Keratinocyte (primary cell): ENCODE measurements at regions not wholly inside any gene's neighbourhood (a gene's known extent, or its start where the extent isn't known, plus 50 kb on each side); places are given as distances from the start of the nearest gene placed in this dataset.

Experiments
- DNase-seq: peaks from one replicate; pipeline ENCODE4 v3.0.0-alpha.2; 2011; ENCODE audit warnings: low read depth, missing footprints, low spot score
- FAIRE-seq: peaks from 2 replicates; lab custom pipeline; 2011; peaks lifted over from hg19 to GRCh38; lab: Jason Lieb, UNC
- H2AFZ ChIP-seq: 2 replicates; pipeline ENCODE4 v1.6.0; 2012; ENCODE audit warnings: low read length, control low read depth, inconsistent platforms; ENCODE audit not compliant: control insufficient read depth
- H3K27ac ChIP-seq: 2 replicates; pipeline ENCODE4 v1.5.1; 2011; ENCODE audit warnings: low read length; ENCODE audit not compliant: control insufficient read depth, insufficient read depth
- H3K27me3 ChIP-seq: 3 replicates; pipeline ENCODE4 v1.6.0; 2011; ENCODE audit warnings: low read length; ENCODE audit not compliant: control insufficient read depth, insufficient read depth; ENCODE audit errors: extremely low read depth
- H3K36me3 ChIP-seq, 2 experiments: 2 replicates in 1 of 2; 3 replicates in 1 of 2; pipeline ENCODE4 v1.5.1; 2011; ENCODE audit warnings: low read length in 2 of 2, mild to moderate bottlenecking in 1 of 2; ENCODE audit not compliant: control insufficient read depth in 2 of 2, insufficient read depth in 2 of 2; ENCODE audit errors: extremely low read depth in 1 of 2
- H3K4me1 ChIP-seq: 3 replicates; pipeline ENCODE4 v1.5.1; 2011; ENCODE audit warnings: low read length; ENCODE audit not compliant: control insufficient read depth, insufficient read depth; ENCODE audit errors: extremely low read depth
- H3K4me2 ChIP-seq: 3 replicates; pipeline ENCODE4 v1.6.0; 2011; ENCODE audit warnings: low read depth, low read length; ENCODE audit not compliant: control insufficient read depth, insufficient read depth; ENCODE audit errors: extremely low read depth
- H3K4me3 ChIP-seq, 3 experiments: fragments of 200-600 bp in 1 of 3; sonication (generic) in 1 of 3; 2 replicates in 2 of 3; 3 replicates in 1 of 3; pipeline ENCODE4 v1.5.1; 2011 to 2016; ENCODE audit warnings: low read length in 3 of 3, mild to moderate bottlenecking in 3 of 3, control low read depth in 2 of 3, inconsistent platforms in 1 of 3, low read depth in 1 of 3, mixed read lengths in 1 of 3, mixed run types in 1 of 3, moderate library complexity in 1 of 3; ENCODE audit not compliant: control insufficient read depth in 2 of 3, insufficient read depth in 2 of 3; ENCODE audit errors: extremely low read depth in 1 of 3
- H3K79me2 ChIP-seq: 2 replicates; pipeline ENCODE4 v1.6.0; 2012; ENCODE audit warnings: low read length; ENCODE audit not compliant: control insufficient read depth, insufficient read depth
- H3K9ac ChIP-seq: 3 replicates; pipeline ENCODE4 v1.6.0; 2011; ENCODE audit warnings: low read length; ENCODE audit not compliant: control insufficient read depth, insufficient read depth; ENCODE audit errors: extremely low read depth
- H3K9me1 ChIP-seq: 3 replicates; pipeline ENCODE4 v1.6.0; 2011; ENCODE audit warnings: low read length; ENCODE audit not compliant: control insufficient read depth, insufficient read depth; ENCODE audit errors: extremely low read depth
- H3K9me3 ChIP-seq: 2 replicates; pipeline ENCODE4 v1.5.1; 2012; ENCODE audit warnings: low read depth, low read length; ENCODE audit not compliant: control insufficient read depth
- H4K20me1 ChIP-seq: 3 replicates; pipeline ENCODE4 v1.6.0; 2011; ENCODE audit warnings: low read length; ENCODE audit not compliant: control insufficient read depth, insufficient read depth; ENCODE audit errors: extremely low read depth
- EZH2 ChIP-seq: IDR thresholded peaks from one replicate; pipeline ENCODE4 v1.6.1; 2012; ENCODE audit warnings: inconsistent platforms, mild to moderate bottlenecking, low read length, moderate library complexity
- dilution Hi-C: fragments of 300-500 bp; cut with MboI; formaldehyde crosslinking; loops from one replicate; pipeline ENCODE4 v1.7.0; 2020; ENCODE audit warnings: low sequenced_read_pairs; ENCODE audit not compliant: extremely low pct_ligation_motif_present
- TF ChIP-seq, protein P1 (sequence below), 3 experiments: IDR thresholded peaks in 1 of 3; conservative IDR thresholded peaks in 1 of 3; optimal IDR thresholded peaks in 1 of 3; 2 replicates in 2 of 3; 3 replicates in 1 of 3; pipeline versions ENCODE3 to v1.5.1; 2011; ENCODE audit warnings: low read length in 3 of 3, mild to moderate bottlenecking in 3 of 3, moderate library complexity in 2 of 3, control low read depth in 1 of 3, inconsistent platforms in 1 of 3; ENCODE audit not compliant: insufficient read depth in 2 of 3; ENCODE audit errors: extremely low read depth in 1 of 3

DNA sequence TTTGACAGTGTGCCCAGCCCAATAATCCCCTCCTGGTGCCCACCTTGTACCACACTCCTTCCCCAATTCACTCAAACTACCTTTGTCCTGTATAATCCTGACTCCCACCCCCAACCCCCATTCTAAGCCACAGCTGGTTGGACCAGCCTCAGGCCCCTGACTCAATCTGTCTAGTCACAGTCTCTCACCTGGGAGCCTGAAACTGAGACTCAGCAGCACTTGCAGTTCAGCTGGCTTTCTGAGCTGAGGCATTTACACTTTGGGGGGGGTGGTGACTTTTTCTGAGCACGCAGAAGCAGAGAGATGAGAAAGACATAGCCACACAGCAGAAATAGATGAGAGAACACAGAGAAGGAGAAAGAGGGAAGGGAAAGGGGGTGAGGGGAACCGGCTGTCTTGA lies 247.3 kb downstream of the MAN2A1 start:
- Histone ChIP-seq H2AFZ (no peak overlapping the region), H3K36me3 (no peaks in the 10 kb centered on the region), H3K4me3 (no peak overlapping the region), H3K4me1 (no peaks in the 10 kb centered on the region), H3K27ac (no peak overlapping the region), H4K20me1 (no peaks in the 10 kb centered on the region), H3K9ac (no peak overlapping the region), H3K9me1 (no peaks in the 10 kb centered on the region), H3K27me3 (peaks cover 4% of the 10 kb centered on the region), H3K79me2 (no peaks in the 10 kb centered on the region), H3K9me3 (no peaks in the 10 kb centered on the region), H3K4me2 (no peak overlapping the region)
- FAIRE-seq (no peak), DNase-seq (no peak)
- no peak for TF ChIP-seq EZH2
- TF ChIP-seq, protein P1, sequence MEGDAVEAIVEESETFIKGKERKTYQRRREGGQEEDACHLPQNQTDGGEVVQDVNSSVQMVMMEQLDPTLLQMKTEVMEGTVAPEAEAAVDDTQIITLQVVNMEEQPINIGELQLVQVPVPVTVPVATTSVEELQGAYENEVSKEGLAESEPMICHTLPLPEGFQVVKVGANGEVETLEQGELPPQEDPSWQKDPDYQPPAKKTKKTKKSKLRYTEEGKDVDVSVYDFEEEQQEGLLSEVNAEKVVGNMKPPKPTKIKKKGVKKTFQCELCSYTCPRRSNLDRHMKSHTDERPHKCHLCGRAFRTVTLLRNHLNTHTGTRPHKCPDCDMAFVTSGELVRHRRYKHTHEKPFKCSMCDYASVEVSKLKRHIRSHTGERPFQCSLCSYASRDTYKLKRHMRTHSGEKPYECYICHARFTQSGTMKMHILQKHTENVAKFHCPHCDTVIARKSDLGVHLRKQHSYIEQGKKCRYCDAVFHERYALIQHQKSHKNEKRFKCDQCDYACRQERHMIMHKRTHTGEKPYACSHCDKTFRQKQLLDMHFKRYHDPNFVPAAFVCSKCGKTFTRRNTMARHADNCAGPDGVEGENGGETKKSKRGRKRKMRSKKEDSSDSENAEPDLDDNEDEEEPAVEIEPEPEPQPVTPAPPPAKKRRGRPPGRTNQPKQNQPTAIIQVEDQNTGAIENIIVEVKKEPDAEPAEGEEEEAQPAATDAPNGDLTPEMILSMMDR (optimal IDR thresholded peaks at IDR 0.05 in 1 of 3, IDR thresholded peaks at IDR 0.05 in 1 of 3, conservative IDR thresholded peaks at IDR 0.05 in 1 of 3; ENCODE audit: extremely low read depth in 1 of 3, insufficient read depth in 2 of 3, low read length in 3 of 3) = no peak
- dilution Hi-C loops = no loop called here

DNA sequence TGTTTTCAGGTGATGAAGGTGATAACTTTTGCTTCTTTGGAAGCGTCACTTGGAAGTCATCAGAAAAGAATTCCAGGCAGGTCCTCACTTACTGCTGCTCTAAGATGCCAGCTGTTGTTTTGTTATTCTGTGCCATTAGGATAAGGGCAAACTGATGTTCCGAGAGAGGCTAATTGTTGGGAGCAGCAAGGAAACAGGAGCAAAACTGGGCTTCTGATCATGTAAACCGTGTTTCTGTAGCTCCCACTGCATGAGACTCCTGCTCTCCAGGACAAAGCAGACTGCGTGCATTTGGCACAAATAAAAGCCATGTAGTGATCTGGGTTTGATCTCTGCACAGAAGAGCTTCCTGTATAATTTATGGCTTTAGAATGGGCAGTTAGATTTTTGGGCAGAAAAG lies 248.2 kb downstream of the MAN2A1 start:
- H3K36me3 ChIP-seq = no peaks in the 10 kb centered on the region
- H3K4me1 ChIP-seq = no peaks in the 10 kb centered on the region
- H3K4me2 ChIP-seq = no peak overlapping the region
- H3K9me1 ChIP-seq = no peaks in the 10 kb centered on the region
- no peak overlapping the region for H3K27ac ChIP-seq
- no peak for FAIRE-seq
- H2AFZ ChIP-seq = no peak overlapping the region
- TF ChIP-seq EZH2 = no peak
- TF ChIP-seq, protein P1 (optimal IDR thresholded peaks at IDR 0.05 in 1 of 3, IDR thresholded peaks at IDR 0.05 in 1 of 3, conservative IDR thresholded peaks at IDR 0.05 in 1 of 3; ENCODE audit: extremely low read depth in 1 of 3, insufficient read depth in 2 of 3, low read length in 3 of 3) = no peak
- H3K27me3 ChIP-seq = peaks cover 4% of the 10 kb centered on the region
- dilution Hi-C loops = no loop called here
- H3K4me3 ChIP-seq = no peak overlapping the region
- DNase-seq = no peak
- no peak overlapping the region for H3K9ac ChIP-seq
- H4K20me1 ChIP-seq = no peaks in the 10 kb centered on the region
- no peaks in the 10 kb centered on the region for H3K79me2 ChIP-seq
- H3K9me3 ChIP-seq = no peaks in the 10 kb centered on the region
